Spleen (tissue), 11 donors: ENCODE measurements at regions not wholly inside any gene's neighbourhood (a gene's known extent, or its start where the extent isn't known, plus 50 kb on each side); places are given as distances from the start of the nearest gene placed in this dataset.

Experiments used
- DNase-seq: peaks from one replicate; pipeline ENCODE4 v3.0.0-alpha.2; 2020
- H3K27ac ChIP-seq, 8 donors: fragments of 200-600 bp; sonication (generic) in 7 of 8; 1 replicate in 4 of 8; 2 replicates in 4 of 8; pipeline versions ENCODE4 v1.5.0 to v1.8.0; 2016 to 2021; ENCODE audit warnings: inconsistent platforms in 4 of 8, mild to moderate bottlenecking in 4 of 8, moderate library complexity in 1 of 8
- H3K27me3 ChIP-seq, 7 donors: fragments of 200-600 bp; sonication (generic) in 6 of 7; replicated peaks in 1 of 7; 1 replicate in 4 of 7; 2 replicates in 3 of 7; pipeline versions ENCODE4 v1.5.0 to v1.8.0; 2016 to 2021; ENCODE audit warnings: inconsistent platforms in 3 of 7, mild to moderate bottlenecking in 1 of 7
- H3K36me3 ChIP-seq, 6 donors: fragments of 200-600 bp; sonication (generic) in 5 of 6; 1 replicate in 4 of 6; 2 replicates in 2 of 6; pipeline versions ENCODE4 v1.5.0 to v1.8.0; 2016 to 2021; ENCODE audit warnings: inconsistent platforms in 2 of 6
- H3K4me1 ChIP-seq, 6 donors: fragments of 200-600 bp; sonication (generic) in 5 of 6; 1 replicate in 3 of 6; 2 replicates in 3 of 6; pipeline versions ENCODE4 v1.5.0 to v1.8.0; 2016 to 2021; ENCODE audit warnings: inconsistent platforms in 3 of 6
- H3K4me3 ChIP-seq, 8 donors: fragments of 200-600 bp; sonication (generic) in 7 of 8; 1 replicate in 4 of 8; 2 replicates in 4 of 8; pipeline versions ENCODE4 v1.5.0 to v1.8.0; 2016 to 2021; ENCODE audit warnings: inconsistent platforms in 4 of 8, mild to moderate bottlenecking in 4 of 8, moderate library complexity in 2 of 8
- H3K9me3 ChIP-seq, 8 donors: fragments of 200-600 bp; sonication (generic) in 7 of 8; 1 replicate in 4 of 8; 2 replicates in 4 of 8; pipeline versions ENCODE4 v1.5.0 to v1.8.0; 2016 to 2021; ENCODE audit warnings: inconsistent platforms in 4 of 8
- CTCF ChIP-seq, 11 experiments: fragments of 200-600 bp in 7 of 11; fragments of 450-650 bp in 4 of 11; sonication (generic) in 4 of 11; IDR thresholded peaks in 8 of 11; conservative IDR thresholded peaks in 3 of 11; 1 replicate in 7 of 11; 2 replicates in 4 of 11; pipeline versions ENCODE4 v1.4.0 to v1.8.0; 2016 to 2021; ENCODE audit warnings: antibody characterized with exemption in 11 of 11, inconsistent platforms in 4 of 11, mild to moderate bottlenecking in 1 of 11
- POLR2A ChIP-seq, 3 donors: fragments of 450-650 bp; IDR thresholded peaks; one replicate each; pipeline ENCODE4 v1.5.1; 2017; ENCODE audit warnings: antibody characterized with exemption in 3 of 3, mild to moderate bottlenecking in 1 of 3
- POLR2AphosphoS5 ChIP-seq, 3 donors: sonication (generic); formaldehyde crosslinking; IDR thresholded peaks; one replicate each; pipeline ENCODE4 v1.5.1; 2017; ENCODE audit warnings: antibody characterized with exemption in 3 of 3
- WGBS, 5 donors: extraction: QIAGEN DNeasy Blood & Tissue Kit in 3 of 5; methylation state at CpG; one replicate each; pipeline versions ENCODE4 v1.1.5 to v1.1.7; 2013 to 2018; 5-methylcytosine and 5-hydroxymethylcytosine counted together
- intact Hi-C: fragments of 100-400 bp; cut with DNase I; formaldehyde crosslinking; loops from one replicate; pipeline ENCODE4 v1.15.0; 2023; ENCODE audit warnings: low total_unique reads
- donor health status: healthy with polysubstance abuse.
- donor health status: DM: no; HTN: no; CAD: no; lungs with moderate emphysema.
- donor health status: DM: no; HTN: no; CAD: no.
- donor health status: Bipolar disorder and iron deficiency.
- donor health status: healthy.
- donor health status: DM: no; HTN: no; CAD: no.
- donor health status: DM: yes; HTN: yes; CAD: no.

- no peak overlapping the region for H3K4me3 ChIP-seq
- no peaks in the 10 kb centered on the region for H3K36me3 ChIP-seq
- no peak for DNase-seq
- intact Hi-C loops: no loop called here
- H3K27me3 ChIP-seq: no peaks in the 10 kb centered on the region
- H3K4me1 ChIP-seq: peaks cover 0 to 4% (median 0%) of the 10 kb centered on the region in 6 donors
- H3K27ac ChIP-seq: no peak overlapping the region
- TF ChIP-seq CTCF (IDR thresholded peaks at IDR 0.05 in 8 of 11, conservative IDR thresholded peaks at IDR 0.05 in 3 of 11) (no peak), POLR2A (IDR thresholded peaks at IDR 0.05) (no peak), POLR2AphosphoS5 (IDR thresholded peaks at IDR 0.05) (no peak)
- no peaks in the 10 kb centered on the region for H3K9me3 ChIP-seq
- WGBS, 5 donors: 80 to 94% (median 88%) methylated on average over 3 to 6 of the region's 6 CpGs
Observed at GRCh38 chr2:129482626-129483025, 496.8 kb upstream of the RAB6C start.

DNA sequence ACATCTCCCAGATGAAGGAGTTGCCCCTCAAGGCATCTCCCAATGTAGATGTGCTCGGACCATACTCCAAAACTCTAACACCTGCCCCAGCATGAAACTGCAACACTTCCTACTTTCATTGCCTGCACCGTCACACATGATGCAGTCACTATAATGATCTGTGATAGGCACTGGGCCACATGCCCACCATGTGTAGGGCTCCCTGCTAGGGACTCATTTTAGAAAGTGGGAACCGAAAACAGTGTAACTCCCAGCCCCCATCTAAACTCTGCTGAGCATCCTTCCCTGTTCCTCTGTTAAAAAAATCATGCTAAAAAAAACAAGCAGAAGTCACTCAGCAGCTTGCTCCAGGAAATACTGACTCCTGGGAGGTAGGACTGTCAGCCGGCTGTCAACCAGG lies 496.1 kb upstream of the RAB6C start:
- Histone ChIP-seq H3K4me1 (peaks cover 0 to 4% (median 0%) of the 10 kb centered on the region in 6 donors), H3K27me3 (no peaks in the 10 kb centered on the region), H3K36me3 (no peaks in the 10 kb centered on the region), H3K9me3 (no peaks in the 10 kb centered on the region), H3K27ac (peak overlapping the region in 1 of 8 donors; percentile 21), H3K4me3 (no peak overlapping the region)
- intact Hi-C loops: no loop called here
- DNase-seq: no peak
- 48 to 64% (median 53%) methylated on average over 4 of the region's 4 CpGs for WGBS, 5 donors
- TF ChIP-seq POLR2A (IDR thresholded peaks at IDR 0.05) (no peak), POLR2AphosphoS5 (IDR thresholded peaks at IDR 0.05) (no peak), CTCF (IDR thresholded peaks at IDR 0.05 in 8 of 11, conservative IDR thresholded peaks at IDR 0.05 in 3 of 11) (no peak)

DNA sequence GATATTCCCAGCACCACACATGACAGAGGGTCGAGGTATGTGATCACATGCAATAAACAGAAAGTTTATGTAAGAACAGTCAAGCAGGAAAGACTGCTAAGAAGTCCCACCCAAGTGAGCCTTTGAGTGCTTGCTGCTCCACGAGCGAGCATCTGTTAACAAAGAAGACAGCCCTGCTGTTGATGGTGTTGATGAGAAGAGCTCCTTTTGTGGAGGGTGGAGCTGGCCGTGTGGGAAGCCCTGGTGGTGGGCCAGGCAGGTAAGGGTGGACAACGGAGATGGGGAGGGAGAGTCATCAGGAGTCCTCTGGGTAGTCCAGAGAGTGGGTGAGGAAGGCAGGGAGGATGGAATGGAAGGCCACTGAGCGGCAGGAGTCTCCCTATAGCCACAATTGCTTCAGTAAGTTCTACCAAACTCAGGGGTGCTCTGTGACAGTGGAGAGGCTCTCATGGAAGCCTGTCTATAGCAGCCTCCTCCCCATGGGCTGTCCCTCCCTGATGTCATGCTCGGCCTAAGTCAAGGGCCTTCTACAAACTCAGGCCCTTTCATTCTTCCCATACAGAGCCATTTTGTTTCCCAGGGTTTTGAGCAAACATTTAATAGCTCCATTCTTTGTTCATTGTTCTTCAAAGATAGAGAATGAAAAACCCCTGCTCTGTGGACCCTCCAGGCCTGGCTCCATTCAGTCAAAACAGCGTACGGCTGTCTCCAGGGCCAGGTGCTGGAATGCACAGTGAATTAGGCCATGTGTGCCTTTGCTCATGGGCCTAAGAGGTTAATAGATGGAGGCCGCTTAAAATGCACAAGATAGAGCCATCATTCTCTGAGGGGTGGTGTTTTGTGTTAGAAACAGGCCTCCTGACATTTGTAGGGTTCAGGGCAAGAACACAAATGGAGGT lies 494.2 kb upstream of the RAB6C start:
- intact Hi-C loops: no loop called here
- TF ChIP-seq POLR2A (IDR thresholded peaks at IDR 0.05) (no peak), CTCF (IDR thresholded peaks at IDR 0.05 in 8 of 11, conservative IDR thresholded peaks at IDR 0.05 in 3 of 11) (no peak), POLR2AphosphoS5 (IDR thresholded peaks at IDR 0.05) (no peak)
- Histone ChIP-seq H3K27me3 (no peaks in the 10 kb centered on the region), H3K9me3 (no peaks in the 10 kb centered on the region), H3K36me3 (no peaks in the 10 kb centered on the region), H3K27ac (no peak overlapping the region), H3K4me3 (no peak overlapping the region), H3K4me1 (peaks cover 0 to 4% (median 0%) of the 10 kb centered on the region in 6 donors)
- WGBS, 5 donors: 81 to 91% (median 83%) methylated on average over 10 of the region's 10 CpGs
- DNase-seq: no peak

DNA sequence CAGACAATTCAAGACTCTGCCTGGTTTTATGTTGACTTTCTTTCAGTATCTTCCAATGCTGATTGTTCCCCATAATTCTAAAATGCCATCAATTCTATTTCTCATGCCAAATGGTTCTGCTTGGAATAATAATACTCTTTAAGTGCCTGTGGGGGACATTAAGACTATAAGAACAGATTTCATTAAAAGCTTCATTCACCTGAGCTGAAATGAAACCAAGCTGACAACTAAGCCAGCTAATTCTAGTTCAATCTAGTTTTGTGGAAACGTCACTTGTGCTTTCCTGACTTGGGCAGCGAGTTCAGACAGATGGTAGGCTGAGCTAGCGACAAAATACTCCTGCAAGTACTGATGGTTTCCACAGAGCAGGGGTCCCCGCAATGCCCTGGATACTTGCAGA lies 491.1 kb upstream of the RAB6C start:
- no peak for TF ChIP-seq POLR2AphosphoS5 (IDR thresholded peaks at IDR 0.05)
- TF ChIP-seq CTCF (IDR thresholded peaks at IDR 0.05 in 8 of 11, conservative IDR thresholded peaks at IDR 0.05 in 3 of 11): no peak
- no peak for TF ChIP-seq POLR2A (IDR thresholded peaks at IDR 0.05)
- WGBS, 5 donors: 73 to 81% (median 79%) methylated on average over 4 of the region's 4 CpGs
- H3K9me3 ChIP-seq: no peaks in the 10 kb centered on the region
- intact Hi-C loops: no loop called here
- no peak for DNase-seq
- no peaks in the 10 kb centered on the region for H3K36me3 ChIP-seq
- no peak overlapping the region for H3K4me3 ChIP-seq
- H3K27me3 ChIP-seq: no peaks in the 10 kb centered on the region
- H3K4me1 ChIP-seq: peaks cover 0 to 4% (median 0%) of the 10 kb centered on the region in 6 donors
- no peak overlapping the region for H3K27ac ChIP-seq
